AG04450 (cell line): ENCODE measurements at regions not wholly inside any gene's neighbourhood (a gene's known extent, or its start where the extent isn't known, plus 50 kb on each side); places are given as distances from the start of the nearest gene placed in this dataset.

Source experiments
- CTCF ChIA-PET: fragments of 300-600, 350-600 bp; formaldehyde crosslinking; extraction: SDS; loops from one replicate; lab custom pipeline; 2022; ENCODE audit warnings: antibody characterized with exemption, inconsistent platforms; lab: Charles Lee
- POLR2A ChIA-PET: fragments of 350-600 bp; formaldehyde crosslinking; extraction: SDS; loops from one replicate; lab custom pipeline; 2021; ENCODE audit warnings: antibody characterized with exemption, inconsistent platforms; lab: Yijun Ruan, JAX
- DNase-seq: peaks from one replicate; pipeline ENCODE4 v3.0.0-alpha.2; 2011; ENCODE audit warnings: low read depth, low spot score
- H3K27ac ChIP-seq: one replicate; pipeline ENCODE4 v1.5.1; 2012; ENCODE audit warnings: low read depth, low read length, control low read depth
- H3K27me3 ChIP-seq: one replicate; pipeline ENCODE4 v1.6.0; 2012; ENCODE audit warnings: low read length; ENCODE audit not compliant: control insufficient read depth, insufficient read depth
- H3K4me3 ChIP-seq: 2 replicates; pipeline ENCODE4 v1.5.1; 2011; ENCODE audit warnings: mild to moderate bottlenecking, low read depth, low read length, control low read depth
- H3K9me3 ChIP-seq: 2 replicates; pipeline ENCODE4 v1.5.1; 2012; ENCODE audit warnings: low read length; ENCODE audit not compliant: control insufficient read depth, insufficient read depth
- CTCF ChIP-seq: IDR thresholded peaks from 2 replicates; pipeline ENCODE4 v1.5.1; 2011; ENCODE audit warnings: low read depth, low read length, control low read depth, inconsistent platforms

DNA sequence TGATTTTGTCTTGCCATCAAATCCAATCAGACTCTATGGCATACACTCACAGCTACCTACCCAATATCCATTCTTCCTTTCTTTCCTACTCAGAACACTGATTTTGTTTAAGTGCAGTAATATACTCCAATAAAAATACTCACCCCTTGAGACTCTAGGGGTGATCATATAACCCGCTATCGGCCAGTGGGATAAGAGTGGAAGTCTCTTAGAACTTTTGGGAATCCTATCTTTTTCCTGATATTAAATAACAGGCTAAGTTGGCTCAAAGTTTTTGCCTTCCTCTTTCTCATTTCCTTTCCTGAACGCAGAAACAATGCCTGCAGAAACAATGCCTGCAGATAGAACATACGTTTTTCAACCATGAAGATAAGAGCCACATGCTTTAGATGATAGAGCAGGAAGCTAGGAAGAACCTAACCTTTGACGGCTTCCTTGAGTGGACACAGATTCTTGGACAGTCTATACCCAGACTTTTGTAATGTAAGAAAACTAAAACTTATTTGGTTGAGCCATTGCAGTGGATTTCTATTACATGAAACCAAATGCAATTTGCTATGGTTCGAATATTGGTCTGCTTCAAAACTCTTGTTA lies 373.8 kb downstream of the STIM2 start:
- Histone ChIP-seq H3K27ac (no peak overlapping the region), H3K4me3 (no peak overlapping the region), H3K9me3 (no peaks in the 10 kb centered on the region), H3K27me3 (no peaks in the 10 kb centered on the region)
- ChIA-PET CTCF (no interaction called here), POLR2A (no interaction called here)
- DNase-seq = no peak
- TF ChIP-seq CTCF = no peak

DNA sequence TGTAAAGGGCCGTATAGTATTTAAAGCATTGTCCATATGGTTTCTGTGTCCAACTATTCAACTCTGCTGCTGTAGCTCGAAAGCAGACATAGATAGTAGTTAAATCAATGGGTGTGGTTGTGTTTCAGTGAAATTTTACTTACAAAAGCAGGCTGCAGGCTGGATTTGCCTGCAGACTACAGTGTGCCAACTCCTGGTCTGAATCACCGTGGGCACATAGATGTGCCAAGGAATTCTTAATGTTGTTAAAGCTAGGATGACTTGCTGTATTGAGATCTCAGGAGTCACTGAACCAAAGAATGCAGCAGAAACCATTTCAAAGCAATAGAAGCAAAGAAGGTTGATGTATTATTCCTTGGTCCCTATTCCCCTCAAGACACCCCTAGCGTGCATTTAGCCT lies 379.0 kb downstream of the STIM2 start:
- POLR2A ChIA-PET = no interaction called here
- no peaks in the 10 kb centered on the region for H3K27me3 ChIP-seq
- no peaks in the 10 kb centered on the region for H3K9me3 ChIP-seq
- no peak overlapping the region for H3K27ac ChIP-seq
- DNase-seq = no peak
- no peak for TF ChIP-seq CTCF
- CTCF ChIA-PET = no interaction called here
- no peak overlapping the region for H3K4me3 ChIP-seq

DNA sequence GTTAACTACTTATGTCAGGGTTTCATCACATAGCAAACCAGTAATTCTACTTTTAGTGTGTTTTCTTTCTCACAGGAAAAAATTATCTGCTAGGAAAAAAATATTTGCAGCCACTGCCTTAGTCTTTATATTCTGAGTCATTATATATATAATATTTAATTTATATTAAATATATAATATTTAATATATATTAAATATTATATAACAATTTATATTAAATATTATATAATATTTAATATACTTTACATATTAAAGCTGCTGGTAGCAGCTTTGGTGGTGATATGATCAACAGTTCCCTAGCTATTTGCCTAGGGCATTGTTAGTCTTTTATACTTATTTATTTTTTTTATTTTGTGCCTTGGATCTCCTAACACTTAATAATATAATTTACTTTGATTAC lies 381.6 kb downstream of the STIM2 start:
- DNase-seq = no peak
- no peak overlapping the region for H3K4me3 ChIP-seq
- POLR2A ChIA-PET = no interaction called here
- H3K27me3 ChIP-seq = no peaks in the 10 kb centered on the region
- no peaks in the 10 kb centered on the region for H3K9me3 ChIP-seq
- CTCF ChIA-PET = no interaction called here
- H3K27ac ChIP-seq = no peak overlapping the region
- no peak for TF ChIP-seq CTCF

DNA sequence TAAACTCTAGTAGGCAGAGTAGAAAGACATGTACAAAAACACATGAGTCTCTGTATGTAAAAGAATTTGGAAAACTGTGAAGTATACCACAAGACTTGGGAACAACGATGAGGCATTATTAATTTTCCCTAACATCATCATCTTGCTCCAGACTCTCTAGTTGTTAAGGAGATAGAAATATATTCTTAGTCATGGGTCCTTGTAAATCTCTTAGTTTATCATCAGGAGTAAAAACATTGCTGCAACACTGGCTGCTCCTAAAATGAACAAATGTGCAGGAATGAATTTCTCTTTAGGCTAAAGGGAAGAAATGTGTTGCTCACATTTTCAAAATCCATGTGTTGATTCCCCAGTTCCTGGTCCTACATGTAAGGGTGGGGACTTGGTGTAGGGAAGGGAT lies 384.6 kb downstream of the STIM2 start:
- POLR2A ChIA-PET = no interaction called here
- TF ChIP-seq CTCF = no peak
- no peaks in the 10 kb centered on the region for H3K9me3 ChIP-seq
- CTCF ChIA-PET = no interaction called here
- DNase-seq = no peak
- no peak overlapping the region for H3K4me3 ChIP-seq
- H3K27me3 ChIP-seq = no peaks in the 10 kb centered on the region
- H3K27ac ChIP-seq = no peak overlapping the region

DNA sequence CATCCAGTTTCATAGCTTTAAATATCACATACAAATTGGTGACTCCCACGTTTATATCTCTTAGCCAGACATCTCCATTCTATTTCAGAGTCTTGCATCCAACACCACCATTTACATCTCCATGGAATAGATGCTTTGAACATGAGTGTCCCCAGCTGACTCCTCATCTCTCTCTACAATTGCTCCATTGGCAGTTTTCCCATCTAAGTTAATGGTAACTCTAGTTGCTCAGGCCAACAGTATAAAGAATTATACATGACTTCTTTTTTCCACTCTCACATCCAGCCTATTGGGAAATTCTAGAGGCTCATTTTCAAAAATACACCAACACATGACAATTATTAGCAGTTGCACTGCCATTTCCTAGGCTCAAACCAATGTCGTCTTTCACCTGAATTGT lies 388.2 kb downstream of the STIM2 start:
- Histone ChIP-seq H3K9me3 (no peaks in the 10 kb centered on the region), H3K27me3 (no peaks in the 10 kb centered on the region), H3K4me3 (no peak overlapping the region), H3K27ac (no peak overlapping the region)
- ChIA-PET POLR2A (no interaction called here), CTCF (no interaction called here)
- DNase-seq = no peak
- no peak for TF ChIP-seq CTCF
